PC-9 (cell line): ENCODE measurements at regions not wholly inside any gene's neighbourhood (a gene's known extent, or its start where the extent isn't known, plus 50 kb on each side); places are given as distances from the start of the nearest gene placed in this dataset.

Experiments
- EZH2 ChIP-seq: fragments of 200-600 bp; sonication (generic); IDR thresholded peaks from 2 replicates; pipeline ENCODE4 v1.8.0; 2017; ENCODE audit warnings: antibody characterized with exemption, low read depth
- TF ChIP-seq, protein P1 (sequence below): fragments of 200-600 bp; sonication (generic); conservative IDR thresholded peaks from 2 replicates; pipeline ENCODE4 v1.6.1; 2017; ENCODE audit warnings: mixed run types, antibody characterized with exemption, mild to moderate bottlenecking, moderate library complexity

GRCh38 chrY:15540516-15540915, 1016.2 kb downstream of the NLGN4Y start:
- TF ChIP-seq, protein P1, sequence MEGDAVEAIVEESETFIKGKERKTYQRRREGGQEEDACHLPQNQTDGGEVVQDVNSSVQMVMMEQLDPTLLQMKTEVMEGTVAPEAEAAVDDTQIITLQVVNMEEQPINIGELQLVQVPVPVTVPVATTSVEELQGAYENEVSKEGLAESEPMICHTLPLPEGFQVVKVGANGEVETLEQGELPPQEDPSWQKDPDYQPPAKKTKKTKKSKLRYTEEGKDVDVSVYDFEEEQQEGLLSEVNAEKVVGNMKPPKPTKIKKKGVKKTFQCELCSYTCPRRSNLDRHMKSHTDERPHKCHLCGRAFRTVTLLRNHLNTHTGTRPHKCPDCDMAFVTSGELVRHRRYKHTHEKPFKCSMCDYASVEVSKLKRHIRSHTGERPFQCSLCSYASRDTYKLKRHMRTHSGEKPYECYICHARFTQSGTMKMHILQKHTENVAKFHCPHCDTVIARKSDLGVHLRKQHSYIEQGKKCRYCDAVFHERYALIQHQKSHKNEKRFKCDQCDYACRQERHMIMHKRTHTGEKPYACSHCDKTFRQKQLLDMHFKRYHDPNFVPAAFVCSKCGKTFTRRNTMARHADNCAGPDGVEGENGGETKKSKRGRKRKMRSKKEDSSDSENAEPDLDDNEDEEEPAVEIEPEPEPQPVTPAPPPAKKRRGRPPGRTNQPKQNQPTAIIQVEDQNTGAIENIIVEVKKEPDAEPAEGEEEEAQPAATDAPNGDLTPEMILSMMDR = no peak
- no peak for TF ChIP-seq EZH2
